Superior temporal gyrus (tissue), 1 donor: ENCODE measurements at regions not wholly inside any gene's neighbourhood (a gene's known extent, or its start where the extent isn't known, plus 50 kb on each side); places are given as distances from the start of the nearest gene placed in this dataset.
"Not testable (repeated sequence)": the region's sequence is repeated elsewhere in the genome, so short reads cannot be mapped to it uniquely, and the experiment has no call there.

Experiments
- DNase-seq: peaks from one replicate; pipeline ENCODE4 v3.0.0-alpha.2; 2016; ENCODE audit errors: extremely low spot score

DNA sequence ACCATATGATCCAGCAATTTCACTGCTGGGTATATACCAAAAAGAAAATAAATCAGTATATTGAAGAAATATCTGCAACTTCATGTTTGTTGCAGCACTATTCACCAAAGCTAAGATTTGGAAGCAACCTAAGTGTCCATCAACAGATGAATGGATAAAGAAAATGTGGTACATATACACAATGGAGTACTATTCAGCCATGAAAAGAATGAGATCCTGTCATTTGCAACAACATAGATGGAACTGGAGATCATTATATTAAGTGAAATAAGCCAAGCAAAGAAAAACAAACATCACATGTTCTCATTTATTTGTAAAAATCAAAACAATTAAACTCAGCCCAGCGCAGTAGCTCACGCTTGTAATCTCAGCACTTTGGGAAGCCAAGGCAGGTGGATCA lies 184.4 kb upstream of the NR5A2 start:
- DNase-seq = not testable (repeated sequence)

DNA sequence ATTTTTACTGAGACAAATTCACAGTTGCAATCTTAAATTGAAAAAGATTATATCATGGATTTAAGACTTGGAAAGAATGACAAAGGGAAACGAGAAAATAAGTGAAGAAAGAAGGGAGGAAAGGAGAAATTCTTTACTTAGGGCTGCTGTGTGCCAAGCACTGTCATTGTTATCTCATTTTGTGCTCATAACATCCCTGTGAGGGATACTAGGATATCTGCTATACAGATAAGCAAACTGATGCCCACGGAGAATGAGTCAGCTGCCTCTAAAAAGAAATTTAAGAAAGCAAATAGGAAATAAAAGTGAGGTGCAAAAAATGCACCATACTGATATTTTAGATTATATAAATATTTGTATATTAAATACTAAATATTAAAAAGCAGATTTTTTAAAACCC lies 183.6 kb upstream of the NR5A2 start:
- no peak for DNase-seq

DNA sequence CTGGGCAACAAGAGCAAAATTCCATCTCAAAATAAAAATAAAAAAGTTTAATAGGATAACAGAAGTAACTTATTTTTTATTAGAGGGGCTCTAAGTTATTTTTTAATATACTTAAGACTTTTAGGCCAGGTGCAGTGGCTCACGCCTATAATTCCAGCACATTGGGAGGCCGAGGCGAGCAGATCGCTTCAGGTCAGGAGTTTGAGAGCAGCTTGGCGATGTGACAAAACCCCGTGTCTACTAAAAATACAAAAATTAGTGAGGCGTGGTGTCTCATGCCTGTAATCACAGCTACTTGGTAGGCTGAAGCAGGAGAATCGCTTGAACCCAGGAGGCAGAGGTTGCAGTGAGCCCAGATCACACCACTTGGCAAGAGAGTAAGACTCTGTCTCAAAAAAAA lies 180.5 kb upstream of the NR5A2 start:
- no peak for DNase-seq

DNA sequence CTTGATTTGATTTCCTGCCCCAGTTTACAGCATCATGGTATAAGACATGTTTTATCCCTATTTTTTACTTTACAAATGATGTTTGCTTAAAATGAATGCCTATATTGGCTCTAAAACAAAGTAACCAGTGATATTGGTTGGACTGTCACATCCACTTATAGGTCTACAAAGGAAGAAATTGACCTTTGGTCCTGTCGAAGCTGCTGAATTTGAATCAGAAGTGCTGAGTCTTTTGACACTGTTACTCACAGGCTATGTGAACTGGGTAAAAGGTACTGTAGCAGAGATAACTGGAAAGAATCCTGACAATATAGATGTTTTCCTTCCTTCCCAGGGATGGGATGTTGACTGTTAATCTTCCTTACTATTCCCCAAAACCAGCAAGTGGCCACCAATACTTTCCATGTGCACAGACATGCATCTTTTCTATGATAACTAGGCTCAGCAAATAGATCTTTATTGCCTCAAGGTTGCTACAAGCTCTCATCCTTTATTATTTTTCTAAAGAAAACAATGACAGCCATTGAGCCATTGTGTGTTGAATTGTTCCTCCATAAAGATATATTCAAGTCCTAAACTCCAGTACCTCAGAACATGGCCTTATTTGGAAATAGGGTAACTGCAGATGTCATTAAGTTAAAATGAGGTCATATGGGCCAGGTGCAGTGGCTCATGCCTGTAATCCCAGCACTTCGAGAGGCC lies 175.9 kb upstream of the NR5A2 start:
- no peak for DNase-seq

DNA sequence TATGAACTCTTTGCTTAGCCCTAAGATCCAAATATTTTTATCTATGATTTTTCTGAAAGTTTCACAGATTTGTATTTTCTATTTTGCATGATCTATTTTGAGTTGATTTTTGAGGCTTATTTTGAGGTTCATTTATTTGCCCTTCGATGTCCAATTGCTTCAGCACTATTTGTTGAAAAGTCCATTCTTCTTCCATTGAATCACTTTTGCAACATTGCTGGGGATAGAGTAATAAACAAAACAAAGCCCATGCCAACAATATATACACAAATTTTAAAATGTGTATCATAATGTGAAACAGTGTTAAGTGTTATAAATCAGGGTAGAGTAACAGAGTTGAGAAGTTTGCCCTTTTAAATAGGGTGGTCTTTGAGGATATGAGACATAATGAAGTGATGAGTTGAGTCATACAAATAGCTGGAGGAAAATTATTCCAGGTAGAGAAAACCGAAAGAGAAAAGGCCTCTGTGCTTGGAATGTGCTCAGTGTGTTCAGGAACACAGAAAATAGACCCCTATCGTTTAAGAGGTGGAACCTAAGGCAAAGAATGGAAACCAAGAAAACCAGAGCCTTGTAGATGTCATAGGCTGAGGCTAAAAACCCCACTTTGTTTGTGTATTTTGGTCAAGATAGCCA lies 172.7 kb upstream of the NR5A2 start:
- no peak for DNase-seq

DNA sequence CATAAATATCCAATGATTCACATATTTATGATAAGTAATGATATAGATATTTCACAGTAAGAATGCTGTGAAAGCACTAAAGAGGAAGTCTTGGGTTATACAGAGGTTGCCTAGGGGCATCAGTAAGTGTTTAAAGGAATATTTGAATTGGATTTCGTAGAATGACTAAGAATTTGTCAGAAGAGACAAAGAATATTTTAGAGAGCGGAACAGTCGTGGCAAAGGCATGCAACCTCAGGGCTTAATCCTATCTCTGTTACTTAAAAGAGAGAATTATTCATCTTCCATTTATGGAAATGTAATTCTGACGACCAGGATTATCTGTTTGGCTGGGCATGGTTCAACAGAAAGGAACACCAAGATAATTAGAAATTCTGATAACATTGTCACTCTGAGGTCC lies 171.9 kb upstream of the NR5A2 start:
- DNase-seq = no peak

DNA sequence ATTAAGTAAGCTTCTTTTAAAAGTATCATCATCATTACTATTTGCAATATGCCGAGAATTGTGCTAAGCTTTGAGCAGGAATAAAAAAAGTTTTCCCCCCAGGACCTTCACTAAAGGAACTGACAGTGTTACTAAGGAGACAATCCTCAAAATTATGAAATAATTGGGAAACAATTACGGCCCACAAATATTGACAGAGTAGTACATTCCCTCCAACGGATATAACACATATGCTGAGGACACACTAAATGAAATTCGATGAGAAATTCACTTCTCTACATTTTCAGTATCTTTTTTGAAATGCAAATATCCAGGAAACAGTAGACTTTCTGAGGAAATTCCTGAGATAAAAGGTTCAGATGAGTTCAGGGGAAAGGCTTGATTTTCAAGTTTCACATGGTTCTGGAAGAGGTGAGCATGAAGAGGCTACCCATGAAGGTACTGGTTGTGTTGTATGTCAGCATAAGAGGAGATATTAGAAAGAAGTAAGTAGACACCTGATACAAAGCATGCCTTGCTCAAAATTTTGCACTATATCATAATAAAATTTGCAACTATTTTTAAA lies 171.2 kb upstream of the NR5A2 start:
- DNase-seq = no peak

DNA sequence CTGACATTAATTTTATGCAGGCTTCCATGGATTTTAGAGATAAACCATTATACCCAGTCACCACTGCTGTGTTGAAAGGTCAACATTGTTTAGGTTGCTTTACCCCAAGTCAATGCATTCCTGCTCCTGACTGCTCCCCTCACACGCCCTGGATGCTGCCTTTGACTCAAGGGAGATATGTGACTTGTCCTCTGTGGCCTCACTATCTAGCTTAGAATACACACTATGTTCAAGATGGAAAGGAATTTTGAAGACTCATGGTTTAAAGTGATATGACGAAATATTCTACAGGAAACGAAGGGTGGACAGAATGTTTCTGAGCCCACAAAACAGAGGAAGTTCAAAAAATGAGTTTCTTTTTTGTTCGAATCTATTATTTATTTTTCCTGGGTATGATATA lies 170.4 kb upstream of the NR5A2 start:
- no peak for DNase-seq

DNA sequence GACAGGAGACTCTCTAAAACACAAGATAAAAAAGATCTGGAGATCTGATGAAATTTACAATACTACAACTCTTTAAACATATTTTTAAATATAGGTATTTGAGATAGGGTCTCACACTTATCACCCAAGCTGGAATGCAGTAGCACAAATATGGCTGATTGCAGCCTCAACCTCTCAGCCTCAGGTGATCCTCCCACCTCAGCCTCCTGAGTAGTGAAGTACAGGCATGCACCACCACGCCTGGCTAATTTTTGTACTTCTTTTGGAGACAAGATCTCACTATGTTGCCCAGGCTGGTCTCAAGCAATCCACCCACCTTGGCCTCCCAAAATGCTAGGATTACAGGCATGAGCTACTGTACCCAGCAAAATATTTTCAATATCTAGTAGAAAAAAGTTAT lies 170.0 kb upstream of the NR5A2 start:
- no peak for DNase-seq

DNA sequence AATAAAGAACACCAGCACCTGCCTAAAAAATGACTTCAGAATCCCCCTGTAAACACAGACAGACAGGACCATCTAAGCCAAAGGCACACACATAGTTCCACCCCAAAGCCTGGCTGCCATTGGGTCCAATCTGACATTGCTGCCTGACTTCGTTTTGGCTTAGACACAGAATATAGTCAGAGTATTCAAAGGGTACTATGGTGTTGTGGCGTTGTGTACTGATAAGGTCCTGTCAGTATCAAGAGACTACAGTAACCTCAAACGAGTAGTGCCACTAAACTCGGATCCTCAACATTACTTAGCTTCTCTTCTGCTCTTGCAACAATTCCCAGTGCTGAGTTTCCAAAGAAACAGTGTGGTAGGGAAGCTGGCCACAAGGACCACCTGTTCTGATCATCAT lies 169.3 kb upstream of the NR5A2 start:
- no peak for DNase-seq

DNA sequence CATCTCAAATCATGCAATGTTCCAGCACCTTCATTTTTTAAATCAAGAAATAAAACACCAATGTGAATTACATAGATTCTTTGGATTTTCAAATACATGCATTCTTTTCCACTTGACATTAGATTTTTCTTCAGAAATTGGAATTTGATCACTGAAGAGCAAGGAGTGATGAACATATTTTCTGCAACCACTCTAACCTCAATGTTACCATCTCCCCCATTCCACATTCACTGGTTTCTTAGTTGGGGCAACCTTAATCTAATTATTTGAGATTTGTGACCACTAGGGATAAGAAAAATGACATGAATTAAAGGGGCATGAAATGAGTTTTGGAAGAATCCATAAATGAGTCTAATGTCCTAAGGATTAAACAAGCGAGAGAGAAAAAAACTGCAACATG lies 168.7 kb upstream of the NR5A2 start:
- DNase-seq = no peak

DNA sequence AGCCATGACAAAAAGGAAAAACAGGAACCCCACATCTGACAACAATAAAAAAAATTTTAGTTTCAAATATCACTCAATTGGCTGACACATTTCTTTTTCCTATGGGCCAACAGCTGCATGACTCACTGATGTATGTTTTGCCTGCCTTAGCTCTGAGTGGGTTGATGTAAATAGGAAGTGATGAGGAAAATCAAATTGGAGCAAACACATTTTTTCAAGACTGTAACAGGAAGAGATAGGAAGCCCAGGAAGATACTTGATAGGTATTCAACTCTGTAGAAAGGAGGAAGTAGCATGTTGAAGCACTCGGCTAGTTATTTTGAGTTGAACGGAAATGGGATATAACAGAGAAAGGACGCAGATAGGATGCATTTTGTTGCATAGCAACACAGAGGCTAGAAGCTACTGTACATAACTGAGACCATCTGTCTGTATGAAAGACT lies 168.0 kb upstream of the NR5A2 start:
- DNase-seq = no peak

DNA sequence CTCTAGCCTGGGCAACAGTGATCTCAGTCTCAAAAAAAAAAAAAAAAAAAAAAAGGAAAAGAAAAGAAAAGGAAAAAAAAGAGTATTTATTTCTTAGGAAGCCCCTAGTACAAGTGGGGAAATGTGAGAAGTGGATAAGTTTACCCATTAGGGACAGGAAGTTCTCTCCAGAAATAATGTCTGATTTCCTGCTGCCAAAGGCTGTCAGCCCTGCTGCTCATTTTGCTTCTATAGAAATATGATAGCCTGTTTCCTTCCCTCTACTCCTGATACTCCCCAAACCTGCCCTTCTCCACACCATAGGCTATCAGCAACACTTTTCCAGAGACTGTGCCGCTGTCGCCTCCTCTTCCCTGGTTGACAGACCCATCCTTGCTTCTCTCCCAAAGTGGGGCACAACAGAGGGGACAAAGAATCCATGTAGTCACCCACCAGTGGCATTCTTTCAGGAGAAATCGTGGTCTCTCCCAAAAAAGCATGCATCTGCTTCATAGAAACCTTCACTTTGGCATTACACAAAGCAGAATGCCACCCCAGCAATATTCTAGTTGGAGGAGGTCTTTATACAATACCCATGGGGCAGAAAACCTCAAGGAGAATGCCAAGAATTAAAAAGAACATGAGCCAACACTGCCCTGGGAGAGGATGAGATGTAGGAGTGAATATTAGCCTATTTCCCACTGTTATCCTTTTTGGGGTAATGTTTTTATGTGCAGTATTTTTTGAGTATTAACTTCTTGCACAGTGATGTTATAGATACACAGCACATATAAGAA lies 166.3 kb upstream of the NR5A2 start:
- no peak for DNase-seq

DNA sequence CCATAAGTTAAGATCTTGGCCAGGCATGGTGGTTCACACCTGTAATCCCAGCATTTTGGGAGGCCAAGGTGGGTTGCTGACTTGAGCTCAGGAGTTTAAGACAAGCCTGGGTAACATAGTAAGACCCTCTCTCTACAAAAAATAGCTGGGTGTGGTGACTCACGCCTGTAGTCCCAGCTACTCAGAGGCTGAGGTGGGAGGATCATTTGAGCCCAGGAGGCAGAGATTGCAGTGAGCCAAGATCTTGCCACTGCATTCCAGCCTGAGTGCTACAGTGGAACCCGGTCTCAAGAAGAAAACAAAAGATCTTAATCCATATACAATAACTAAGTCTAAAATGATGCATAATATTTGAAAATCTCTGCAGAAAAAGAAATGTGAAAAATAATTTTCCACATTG lies 165.5 kb upstream of the NR5A2 start:
- DNase-seq = no peak

DNA sequence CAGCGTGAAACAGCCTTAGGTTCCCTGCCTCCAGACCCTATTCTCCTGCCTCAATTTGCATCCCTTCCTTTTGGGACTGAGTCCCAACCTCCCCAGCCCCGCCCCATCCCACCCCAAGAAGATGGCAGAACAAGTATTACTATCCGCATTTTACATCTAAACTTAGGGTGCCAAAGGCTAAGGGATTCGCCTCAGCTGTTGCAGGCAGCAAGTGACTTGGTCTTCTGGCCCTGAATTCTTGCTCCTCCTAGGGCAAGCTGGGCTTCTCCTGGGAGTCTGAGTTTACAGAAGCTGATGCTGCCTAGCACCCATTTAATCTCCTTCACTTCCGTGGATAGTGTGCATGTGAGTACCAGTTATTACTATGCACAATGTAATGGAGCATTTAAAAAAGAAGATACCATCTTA lies 161.3 kb upstream of the NR5A2 start:
- no peak for DNase-seq

DNA sequence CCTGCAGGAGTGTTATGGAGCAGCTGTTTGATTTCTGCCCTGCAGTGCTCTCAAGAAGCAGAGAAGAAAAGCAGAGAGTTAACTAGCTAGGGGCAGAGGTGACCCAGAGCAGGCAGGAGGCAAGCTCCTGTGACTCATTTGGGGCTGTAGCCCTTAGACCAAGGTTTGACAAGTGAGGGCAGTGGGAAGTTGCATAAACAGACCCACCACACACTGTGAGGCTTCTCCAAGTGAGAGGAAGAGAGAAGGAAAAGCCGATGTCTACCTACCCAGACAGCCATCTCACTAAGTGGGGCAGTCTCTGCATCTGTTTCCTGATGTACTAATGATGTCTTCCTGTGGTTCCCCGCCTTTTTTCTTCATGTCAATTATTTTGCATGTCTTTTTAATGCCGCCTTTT lies 159.9 kb upstream of the NR5A2 start:
- no peak for DNase-seq

DNA sequence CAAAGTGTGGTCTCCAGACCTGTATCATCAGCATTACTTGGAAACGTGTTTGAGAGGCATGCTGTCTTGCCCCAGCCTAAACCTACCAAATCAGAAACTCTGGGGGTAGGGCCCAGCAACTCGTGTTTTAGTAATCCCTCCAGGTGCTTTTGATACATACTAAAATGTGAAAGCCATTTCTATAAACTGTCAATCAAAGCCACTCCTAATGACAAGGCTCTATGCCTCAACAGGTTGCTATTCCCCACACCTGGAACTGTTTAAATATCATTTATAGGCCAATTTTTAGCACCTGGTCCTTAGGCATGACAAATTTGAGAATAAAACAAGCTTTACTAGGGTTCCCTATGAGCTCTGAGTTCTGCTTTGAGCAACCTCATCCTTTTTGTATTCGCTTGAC lies 158.7 kb upstream of the NR5A2 start:
- no peak for DNase-seq

DNA sequence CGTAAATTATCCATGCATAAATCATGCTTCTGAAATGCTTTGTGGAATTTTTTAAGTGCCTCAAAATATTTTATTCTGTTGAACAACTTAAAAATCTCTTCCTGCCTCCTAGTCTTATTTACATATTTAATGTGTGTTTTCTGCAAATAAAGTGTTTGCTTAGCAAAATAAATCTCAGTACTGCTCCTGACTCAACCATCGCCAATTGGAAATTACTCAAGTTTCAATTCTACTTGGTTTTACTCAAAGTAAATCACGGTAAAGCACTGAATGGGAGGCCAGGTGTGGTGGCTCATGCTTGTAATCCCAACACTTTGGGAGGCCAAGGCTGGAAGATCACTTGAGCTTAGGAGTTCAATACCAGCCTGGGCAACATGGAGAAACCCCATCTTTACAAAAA lies 152.2 kb upstream of the NR5A2 start:
- no peak for DNase-seq

DNA sequence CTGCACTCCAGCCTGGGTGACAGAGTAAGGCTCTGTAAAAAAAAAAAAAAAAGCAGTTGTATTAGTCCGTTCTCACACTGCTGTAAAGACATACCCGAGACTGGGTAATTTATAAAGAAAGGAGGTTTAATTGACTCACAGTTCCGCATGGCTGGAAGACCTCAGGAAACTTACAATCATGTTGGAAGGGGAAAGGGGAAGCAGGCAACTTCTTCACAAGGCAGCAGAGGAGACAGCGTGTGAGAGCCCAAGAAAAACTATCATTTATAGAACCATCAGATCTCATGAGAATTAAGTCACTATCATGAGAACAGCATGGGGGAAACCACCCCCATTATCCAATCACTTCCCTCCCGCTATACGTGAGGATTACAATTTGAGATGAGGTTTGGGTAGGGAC lies 151.7 kb upstream of the NR5A2 start:
- DNase-seq = no peak

DNA sequence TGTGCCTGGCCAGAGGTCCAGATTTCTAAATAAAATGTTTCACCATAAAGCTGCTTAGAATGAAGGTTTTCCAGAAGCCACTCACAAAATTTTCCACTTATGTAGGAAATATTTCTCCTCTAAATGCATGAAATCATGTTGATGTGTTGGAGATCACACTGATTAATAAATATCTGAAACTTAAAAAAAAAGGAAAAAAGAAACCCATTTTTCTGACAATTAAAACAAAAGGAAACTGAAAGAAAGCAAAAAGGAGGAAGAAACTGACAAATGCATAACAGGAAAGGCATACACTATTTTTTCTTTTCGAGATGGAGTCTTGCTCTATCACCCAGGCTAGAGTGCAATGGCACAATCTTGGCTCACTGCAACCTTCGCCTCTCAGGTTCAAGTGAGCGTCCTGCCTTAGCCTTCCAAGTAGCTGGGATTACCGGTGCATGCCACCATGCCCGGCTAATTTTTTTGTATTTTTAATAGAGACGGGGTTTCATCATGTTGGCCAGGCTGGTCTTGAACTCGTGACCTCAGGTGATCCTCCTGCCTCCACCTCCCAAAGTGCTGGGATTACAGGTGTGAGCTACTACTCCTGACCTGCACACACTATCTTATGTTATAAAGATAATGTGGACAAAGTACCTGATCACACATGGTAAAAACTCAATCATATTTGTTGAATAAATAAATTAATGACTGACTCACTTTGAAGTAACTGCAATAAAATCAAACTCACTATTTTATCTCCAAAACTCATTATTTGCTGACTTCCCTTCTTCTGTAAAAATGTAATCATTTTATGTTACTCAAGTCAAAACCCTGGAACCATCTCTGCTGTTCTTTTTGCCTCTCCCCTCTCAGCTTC lies 149.8 kb upstream of the NR5A2 start:
- no peak for DNase-seq

DNA sequence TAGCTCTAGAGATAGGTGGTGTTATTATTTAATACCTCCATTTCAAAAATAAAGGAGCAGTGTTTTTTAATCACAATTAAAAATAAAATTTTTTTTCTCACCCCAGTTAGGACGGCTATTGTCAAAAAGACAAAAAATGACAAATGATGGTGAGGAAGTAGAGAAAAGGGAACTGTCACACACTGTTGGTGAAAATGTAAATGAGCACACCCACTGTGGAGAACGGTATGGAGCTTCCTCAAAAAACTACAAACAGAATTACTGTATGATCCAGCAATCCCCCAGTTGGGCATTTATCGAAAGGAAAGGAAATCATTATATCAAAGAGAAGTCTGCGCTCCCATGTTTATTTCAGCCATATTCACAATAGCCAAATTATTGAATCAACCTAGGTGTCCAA lies 148.7 kb upstream of the NR5A2 start:
- no peak for DNase-seq

DNA sequence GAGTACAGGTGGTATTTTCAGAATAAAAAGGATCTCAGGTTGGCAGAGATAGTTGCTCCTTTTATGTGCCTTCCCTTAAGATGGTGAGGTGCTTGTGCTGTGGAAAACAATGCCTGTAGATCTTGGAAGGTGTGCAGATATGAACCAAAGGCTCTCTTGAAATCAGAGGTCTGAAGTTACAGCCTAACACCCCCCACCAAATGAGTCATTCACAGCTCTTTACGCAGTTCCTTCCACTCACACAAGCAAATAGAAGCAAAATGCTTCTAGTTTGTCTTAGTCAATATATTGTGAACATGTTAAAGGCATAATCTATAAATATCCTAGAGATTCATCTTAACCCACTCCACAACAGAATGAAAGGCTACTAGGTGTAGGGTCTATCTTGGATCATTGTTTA lies 128.9 kb upstream of the NR5A2 start:
- no peak for DNase-seq
